Cardiac muscle cell (in vitro differentiated cells and primary cell): ENCODE measurements at regions not wholly inside any gene's neighbourhood (a gene's known extent, or its start where the extent isn't known, plus 50 kb on each side); places are given as distances from the start of the nearest gene placed in this dataset.
A peak's percentile ranks its signal among the peaks of the same experiment; 100 is the strongest.
"Not testable (repeated sequence)": the region's sequence is repeated elsewhere in the genome, so short reads cannot be mapped to it uniquely, and the experiment has no call there.

Experiments
- DNase-seq, 2 donors: peaks; one replicate each; pipeline versions ENCODE4 v3.0.0 to v3.0.0-alpha.2; 2010 to 2017; ENCODE audit warnings: low read depth in 1 of 2, low spot score in 1 of 2
- H3K27ac ChIP-seq: fragments of 200-600 bp; sonication (generic); 2 replicates; pipeline ENCODE4 v1.5.1; 2016
- H3K27me3 ChIP-seq: fragments of 200-600 bp; sonication (generic); 2 replicates; pipeline ENCODE4 v1.6.0; 2016; ENCODE audit warnings: control low read depth
- H3K36me3 ChIP-seq: fragments of 200-600 bp; sonication (generic); 2 replicates; pipeline ENCODE4 v1.5.1; 2016; ENCODE audit warnings: control low read depth
- H3K4me1 ChIP-seq: fragments of 200-600 bp; sonication (generic); 2 replicates; pipeline ENCODE4 v1.8.1; 2017; ENCODE audit warnings: low read depth, mild to moderate bottlenecking, mixed run types
- H3K4me3 ChIP-seq: fragments of 200-600 bp; sonication (generic); 2 replicates; pipeline ENCODE4 v1.5.1; 2016; ENCODE audit warnings: mild to moderate bottlenecking
- H3K9me3 ChIP-seq: fragments of 200-600 bp; sonication (generic); 2 replicates; pipeline ENCODE4 v1.5.1; 2017; ENCODE audit warnings: low read depth, mild to moderate bottlenecking, control low read depth
- TF ChIP-seq, protein P1 (sequence below): IDR thresholded peaks from 2 replicates; pipeline ENCODE4 v1.5.1; 2012; ENCODE audit warnings: low read depth, mild to moderate bottlenecking, low read length

DNA sequence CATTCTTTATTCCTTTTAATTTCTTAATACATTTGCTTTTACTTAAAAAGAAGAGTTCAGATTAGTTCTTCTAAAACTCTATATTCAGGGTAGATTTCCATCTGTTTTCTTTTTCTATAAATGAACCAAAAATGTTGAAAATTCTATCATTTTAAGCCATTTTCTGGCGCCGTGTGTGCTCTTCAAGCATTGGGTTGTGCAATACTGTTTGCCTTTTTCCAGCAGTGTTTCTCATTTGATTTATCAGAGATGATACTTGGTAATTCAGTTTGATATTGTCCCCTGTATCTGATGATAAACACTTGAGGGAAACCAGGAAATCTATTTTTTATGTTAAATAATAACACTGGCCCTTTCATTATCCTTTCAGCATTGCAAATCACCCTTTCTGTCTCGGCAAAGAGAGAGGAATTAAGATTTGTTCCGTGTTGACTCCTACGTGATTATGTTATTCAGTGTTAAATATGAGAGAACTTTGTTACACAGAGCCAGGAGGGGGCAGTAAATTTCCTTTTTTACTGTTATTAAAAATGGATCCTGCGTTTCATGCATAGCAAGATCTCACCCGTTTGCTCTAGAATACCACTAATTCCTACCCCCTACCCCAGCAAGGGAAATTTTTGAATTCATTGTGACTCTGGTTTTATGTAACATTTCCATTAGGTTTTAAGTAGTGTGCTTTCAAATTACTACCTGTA lies 606.9 kb upstream of the RBFOX1 start:
- TF ChIP-seq, protein P1, sequence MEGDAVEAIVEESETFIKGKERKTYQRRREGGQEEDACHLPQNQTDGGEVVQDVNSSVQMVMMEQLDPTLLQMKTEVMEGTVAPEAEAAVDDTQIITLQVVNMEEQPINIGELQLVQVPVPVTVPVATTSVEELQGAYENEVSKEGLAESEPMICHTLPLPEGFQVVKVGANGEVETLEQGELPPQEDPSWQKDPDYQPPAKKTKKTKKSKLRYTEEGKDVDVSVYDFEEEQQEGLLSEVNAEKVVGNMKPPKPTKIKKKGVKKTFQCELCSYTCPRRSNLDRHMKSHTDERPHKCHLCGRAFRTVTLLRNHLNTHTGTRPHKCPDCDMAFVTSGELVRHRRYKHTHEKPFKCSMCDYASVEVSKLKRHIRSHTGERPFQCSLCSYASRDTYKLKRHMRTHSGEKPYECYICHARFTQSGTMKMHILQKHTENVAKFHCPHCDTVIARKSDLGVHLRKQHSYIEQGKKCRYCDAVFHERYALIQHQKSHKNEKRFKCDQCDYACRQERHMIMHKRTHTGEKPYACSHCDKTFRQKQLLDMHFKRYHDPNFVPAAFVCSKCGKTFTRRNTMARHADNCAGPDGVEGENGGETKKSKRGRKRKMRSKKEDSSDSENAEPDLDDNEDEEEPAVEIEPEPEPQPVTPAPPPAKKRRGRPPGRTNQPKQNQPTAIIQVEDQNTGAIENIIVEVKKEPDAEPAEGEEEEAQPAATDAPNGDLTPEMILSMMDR: no peak
- DNase-seq: peak in 1 of 2 donors; percentile 13
- peaks cover 7% of the 10 kb centered on the region for H3K27me3 ChIP-seq

DNA sequence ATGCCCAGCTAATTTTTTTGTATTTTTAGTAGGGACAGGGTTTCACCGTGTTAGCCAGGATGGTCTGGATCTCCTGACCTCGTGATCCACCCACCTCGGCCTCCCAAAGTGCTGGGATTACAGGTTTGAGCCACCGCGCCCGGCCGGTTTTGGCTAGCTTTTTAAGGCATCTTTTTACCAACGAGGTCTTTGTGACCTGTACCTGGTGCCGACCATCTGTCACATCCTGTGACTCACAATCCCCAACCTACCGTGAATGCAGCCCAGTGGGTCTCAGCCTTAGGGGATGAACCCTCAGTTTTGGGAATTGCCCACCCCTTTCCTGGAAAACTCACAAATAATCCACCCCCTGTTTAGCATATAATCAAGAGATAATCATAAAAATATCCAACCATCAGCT lies 607.4 kb upstream of the RBFOX1 start:
- not testable (repeated sequence) for H3K4me3 ChIP-seq, H3K27me3 ChIP-seq, DNase-seq, H3K9me3 ChIP-seq, H3K36me3 ChIP-seq, H3K27ac ChIP-seq, H3K4me1 ChIP-seq

More for the DNA sequence above, 606.9 kb upstream of the RBFOX1 start:
- Histone ChIP-seq H3K4me3 (no peak overlapping the region), H3K9me3 (no peaks in the 10 kb centered on the region), H3K27ac (no peak overlapping the region), H3K36me3 (no peaks in the 10 kb centered on the region), H3K4me1 (no peaks in the 10 kb centered on the region)

DNA sequence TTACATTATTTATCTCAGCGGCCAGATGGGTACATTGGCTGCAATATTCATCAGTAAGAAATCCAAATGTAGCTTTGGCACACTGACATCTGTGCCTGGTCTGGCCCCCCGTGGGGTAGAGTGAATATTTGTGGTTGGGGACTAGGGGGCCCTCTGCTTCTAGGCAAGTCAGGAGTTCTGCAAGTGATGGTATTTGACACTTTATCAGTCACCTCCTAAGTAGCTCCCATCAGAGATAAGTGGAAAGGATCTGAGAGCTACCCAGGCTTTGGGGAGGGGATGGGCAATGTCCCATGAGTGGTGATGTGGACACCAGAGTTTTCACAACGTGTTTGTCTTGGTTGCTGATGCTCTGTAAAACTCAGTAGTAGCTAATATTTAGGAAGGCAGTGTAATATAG lies 609.9 kb upstream of the RBFOX1 start:
- no peaks in the 10 kb centered on the region for H3K4me1 ChIP-seq
- no peak overlapping the region for H3K27ac ChIP-seq
- TF ChIP-seq, protein P1: no peak
- no peak overlapping the region for H3K4me3 ChIP-seq
- no peaks in the 10 kb centered on the region for H3K27me3 ChIP-seq
- H3K9me3 ChIP-seq: no peaks in the 10 kb centered on the region
- no peak for DNase-seq
- H3K36me3 ChIP-seq: no peaks in the 10 kb centered on the region

DNA sequence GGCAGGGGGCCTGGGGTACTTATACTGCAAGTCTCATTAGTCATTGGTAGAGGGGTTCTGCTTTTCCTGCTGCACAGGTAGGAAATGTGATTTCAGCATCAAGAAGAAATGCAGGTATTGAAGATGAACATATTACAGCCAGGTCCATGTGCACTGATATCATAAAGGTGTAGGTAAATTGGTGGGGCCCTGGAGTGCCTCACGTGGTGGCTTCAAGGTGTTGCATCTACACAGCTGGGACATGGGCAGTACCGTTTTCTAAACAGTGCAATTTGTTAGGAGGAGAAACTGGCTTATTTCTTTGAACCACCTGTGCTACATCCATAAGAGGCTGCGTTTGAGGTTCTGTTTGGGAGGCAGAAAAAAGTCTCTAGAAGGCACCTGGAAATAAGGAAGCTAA lies 618.1 kb upstream of the RBFOX1 start:
- H3K27ac ChIP-seq: no peak overlapping the region
- no peak for DNase-seq
- TF ChIP-seq, protein P1: no peak

DNA sequence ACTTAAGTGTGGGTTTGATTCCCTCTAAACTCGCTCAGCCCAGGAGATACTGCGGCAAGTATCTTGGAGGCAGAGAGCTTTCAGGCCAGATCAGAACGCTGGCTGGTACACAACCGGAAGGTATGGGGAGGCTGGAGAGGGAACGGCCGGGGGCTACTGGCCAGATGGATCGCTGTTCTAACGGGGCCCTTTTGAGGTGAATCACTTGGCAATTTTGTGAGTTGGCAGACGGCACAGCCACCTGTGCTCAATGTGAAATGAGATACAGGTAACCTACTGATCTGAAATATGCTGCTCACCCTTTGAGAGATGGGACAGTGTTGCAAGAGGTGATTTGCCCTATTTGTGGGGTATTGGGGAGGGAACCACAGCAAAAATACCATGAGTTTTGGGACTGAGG lies 622.9 kb upstream of the RBFOX1 start:
- DNase-seq: no peak
- Histone ChIP-seq H3K27me3 (no peaks in the 10 kb centered on the region), H3K27ac (no peak overlapping the region), H3K4me3 (no peak overlapping the region), H3K36me3 (no peaks in the 10 kb centered on the region), H3K4me1 (no peaks in the 10 kb centered on the region), H3K9me3 (no peaks in the 10 kb centered on the region)
- TF ChIP-seq, protein P1: no peak

More for the DNA sequence above, 618.1 kb upstream of the RBFOX1 start:
- Histone ChIP-seq H3K4me1 (no peaks in the 10 kb centered on the region), H3K9me3 (no peaks in the 10 kb centered on the region), H3K4me3 (no peak overlapping the region), H3K27me3 (no peaks in the 10 kb centered on the region), H3K36me3 (no peaks in the 10 kb centered on the region)

DNA sequence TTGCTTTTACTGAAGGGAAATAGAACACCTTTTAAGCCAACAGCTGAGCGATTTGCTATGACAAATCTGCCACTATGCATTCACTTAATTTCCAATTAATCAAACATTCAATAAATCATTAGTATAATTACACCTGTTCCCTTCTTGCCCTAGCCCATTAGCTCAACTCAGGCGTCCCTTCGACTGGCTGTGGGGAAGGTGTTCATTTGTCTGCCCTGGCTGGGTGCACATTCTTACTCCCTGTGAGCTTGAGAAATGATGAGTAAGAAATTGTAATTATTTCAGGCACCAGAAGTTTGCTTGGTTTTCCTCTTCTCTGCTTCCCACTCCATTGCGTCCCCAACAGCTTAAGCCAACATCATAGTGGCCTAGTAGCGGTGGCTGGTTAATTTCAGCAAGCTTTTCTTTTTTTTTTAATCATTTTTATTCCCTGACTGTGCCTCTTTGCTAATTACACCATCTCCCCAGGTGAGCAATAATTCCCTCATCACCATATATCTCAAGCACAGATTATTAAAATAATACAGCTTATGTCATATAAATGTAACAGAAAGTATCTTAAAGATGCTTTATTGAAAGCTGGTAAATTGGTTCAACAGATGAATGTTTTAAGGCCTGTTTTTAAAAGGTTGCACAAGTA lies 623.9 kb upstream of the RBFOX1 start:
- H3K36me3 ChIP-seq: no peaks in the 10 kb centered on the region
- H3K27ac ChIP-seq: no peak overlapping the region
- H3K4me1 ChIP-seq: no peaks in the 10 kb centered on the region
- no peaks in the 10 kb centered on the region for H3K27me3 ChIP-seq
- TF ChIP-seq, protein P1: no peak
- DNase-seq: no peak
- H3K4me3 ChIP-seq: no peak overlapping the region
- H3K9me3 ChIP-seq: no peaks in the 10 kb centered on the region
